GM23248 (cell line): ENCODE measurements at regions not wholly inside any gene's neighbourhood (a gene's known extent, or its start where the extent isn't known, plus 50 kb on each side); places are given as distances from the start of the nearest gene placed in this dataset.

ENCODE experiments used
- DNase-seq: peaks from one replicate; pipeline ENCODE4 v3.0.0-alpha.2; 2015
- H2AFZ ChIP-seq: fragments of 200-600 bp; sonication (generic); 2 replicates; pipeline ENCODE4 v1.6.1; 2016; ENCODE audit warnings: antibody characterized with exemption
- H3F3A ChIP-seq: fragments of 200-600 bp; sonication (generic); 2 replicates; pipeline ENCODE4 v1.6.1; 2016; ENCODE audit warnings: mild to moderate bottlenecking, antibody characterized with exemption, mixed run types; ENCODE audit not compliant: insufficient read depth
- H3K27ac ChIP-seq: fragments of 200-600 bp; sonication (generic); 2 replicates; pipeline ENCODE4 v1.5.1; 2016; ENCODE audit warnings: mild to moderate bottlenecking
- H3K27me3 ChIP-seq: fragments of 200-600 bp; sonication (generic); replicated peaks from 2 replicates; pipeline ENCODE4 v1.6.1; 2016; ENCODE audit warnings: mild to moderate bottlenecking; ENCODE audit not compliant: insufficient read depth
- H3K36me3 ChIP-seq: fragments of 200-600 bp; sonication (generic); 2 replicates; pipeline ENCODE4 v1.6.1; 2016; ENCODE audit warnings: low read depth, mild to moderate bottlenecking
- H3K4me1 ChIP-seq: fragments of 200-600 bp; sonication (generic); 2 replicates; pipeline ENCODE4 v1.6.1; 2016; ENCODE audit warnings: mild to moderate bottlenecking; ENCODE audit not compliant: insufficient read depth
- H3K4me2 ChIP-seq: fragments of 200-600 bp; sonication (generic); one replicate; pipeline ENCODE4 v1.6.1; 2016; ENCODE audit warnings: mild to moderate bottlenecking; ENCODE audit not compliant: unreplicated experiment
- H3K4me3 ChIP-seq: fragments of 200-600 bp; sonication (generic); 2 replicates; pipeline ENCODE4 v1.5.1; 2016; ENCODE audit warnings: mild to moderate bottlenecking
- H3K79me2 ChIP-seq: fragments of 200-600 bp; sonication (generic); 2 replicates; pipeline ENCODE4 v1.6.1; 2016; ENCODE audit warnings: mild to moderate bottlenecking; ENCODE audit not compliant: insufficient read depth
- H3K9ac ChIP-seq: fragments of 200-600 bp; sonication (generic); 2 replicates; pipeline ENCODE4 v1.6.1; 2016; ENCODE audit warnings: mild to moderate bottlenecking
- H3K9me2 ChIP-seq: fragments of 200-600 bp; sonication (generic); 2 replicates; pipeline ENCODE4 v1.6.1; 2016; ENCODE audit warnings: mixed run types, mild to moderate bottlenecking, moderate library complexity; ENCODE audit not compliant: insufficient read depth
- H3K9me3 ChIP-seq: fragments of 200-600 bp; sonication (generic); one replicate; pipeline ENCODE4 v1.6.1; 2017; ENCODE audit warnings: low read depth
- H4K20me1 ChIP-seq: fragments of 200-600 bp; sonication (generic); 2 replicates; pipeline ENCODE4 v1.6.0; 2016; ENCODE audit not compliant: insufficient read depth
- EZH2 ChIP-seq: fragments of 200-600 bp; sonication (generic); IDR thresholded peaks from 2 replicates; pipeline ENCODE4 v1.6.1; 2018; ENCODE audit warnings: antibody characterized with exemption, mild to moderate bottlenecking; ENCODE audit not compliant: insufficient read depth, poor library complexity, severe bottlenecking
- EZH2phosphoT487 ChIP-seq: fragments of 200-600 bp; sonication (generic); IDR thresholded peaks from 2 replicates; pipeline ENCODE4 v1.6.1; 2018; ENCODE audit warnings: antibody characterized with exemption, moderate library complexity, mild to moderate bottlenecking, low read depth; ENCODE audit not compliant: insufficient read depth
- WGBS, 2 experiments: methylation state at CpG; one replicate each; pipeline ENCODE4 v1.1.6; 2015 to 2017; ENCODE audit warnings: low lambda C conversion rate in 2 of 2, low coverage in 1 of 2; ENCODE audit errors: missing lambda C conversion rate in 2 of 2; 5-methylcytosine and 5-hydroxymethylcytosine counted together
- in situ Hi-C: fragments of 300-500 bp; cut with MboI; formaldehyde crosslinking; loops from 2 replicates; pipeline ENCODE4 v1.15.0; 2020

DNA sequence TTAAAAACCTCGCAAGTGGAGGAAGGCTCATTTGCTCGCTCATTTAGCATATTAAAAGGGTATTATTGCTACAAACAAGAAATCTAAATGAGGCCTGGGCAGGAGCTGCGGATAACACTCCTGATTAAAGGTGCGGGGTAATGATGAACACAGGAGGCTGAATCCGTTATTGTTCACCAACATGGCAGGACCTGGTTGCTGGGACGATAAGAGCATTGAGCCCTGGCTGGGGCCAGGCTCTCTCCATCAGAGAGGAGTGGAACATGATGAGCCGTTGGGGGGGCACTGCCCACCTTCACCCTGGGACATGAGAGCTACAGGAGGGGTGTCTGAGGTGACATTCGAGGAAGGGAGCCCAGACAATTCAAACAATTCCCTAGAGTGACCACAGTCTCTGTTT lies 211.7 kb downstream of the NXPE2 start:
- Histone ChIP-seq H3K9ac (no peak overlapping the region), H3K4me2 (no peak overlapping the region), H3F3A (no peaks in the 10 kb centered on the region), H3K9me3 (no peaks in the 10 kb centered on the region), H3K79me2 (no peaks in the 10 kb centered on the region), H3K27ac (no peak overlapping the region), H3K4me3 (no peak overlapping the region), H3K36me3 (no peaks in the 10 kb centered on the region), H3K27me3 (no peaks in the 10 kb centered on the region), H3K9me2 (no peaks in the 10 kb centered on the region), H3K4me1 (no peaks in the 10 kb centered on the region), H4K20me1 (no peaks in the 10 kb centered on the region), H2AFZ (no peak overlapping the region)
- TF ChIP-seq EZH2 (no peak), EZH2phosphoT487 (no peak)
- WGBS, 2 experiments, result 6 to 7% methylated on average over 8 of the region's 8 CpGs
- in situ Hi-C loops, result no loop called here
- no peak for DNase-seq

DNA sequence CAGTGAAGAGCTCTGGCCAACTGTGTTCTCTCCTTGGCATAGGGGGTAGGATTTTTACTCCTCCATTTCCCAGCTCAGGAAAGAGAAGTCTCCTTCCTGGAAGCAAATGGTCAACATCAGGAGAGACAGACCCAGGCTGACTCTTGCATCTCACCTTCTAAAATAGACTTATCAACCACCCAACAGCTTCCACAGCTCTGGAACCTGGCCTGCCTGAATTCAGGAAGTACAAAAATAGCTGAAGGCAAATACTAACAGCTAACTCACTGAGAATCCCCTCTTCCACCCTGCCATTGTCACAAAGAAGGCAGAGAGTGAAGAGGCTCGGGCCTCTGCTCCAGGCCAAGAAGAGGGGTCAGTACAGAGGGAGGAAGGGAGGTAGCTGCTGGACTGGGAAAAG lies 213.6 kb downstream of the NXPE2 start:
- Histone ChIP-seq H3K36me3 (no peaks in the 10 kb centered on the region), H3K4me1 (no peaks in the 10 kb centered on the region), H3K9me3 (no peaks in the 10 kb centered on the region), H2AFZ (no peak overlapping the region), H3K9me2 (no peaks in the 10 kb centered on the region), H3K9ac (no peak overlapping the region), H3K79me2 (no peaks in the 10 kb centered on the region), H3K4me3 (no peak overlapping the region), H3K27ac (no peak overlapping the region), H3K27me3 (no peaks in the 10 kb centered on the region), H3F3A (no peaks in the 10 kb centered on the region), H4K20me1 (no peaks in the 10 kb centered on the region), H3K4me2 (no peak overlapping the region)
- DNase-seq, result no peak
- TF ChIP-seq EZH2 (no peak), EZH2phosphoT487 (no peak)
- 0 to 4% methylated on average over 1 of the region's 1 CpG for WGBS, 2 experiments
- in situ Hi-C loops, result no loop called here

GRCh38 chr11:114892381-114893197 lies 214.3 kb downstream of the NXPE2 start:
- no peaks in the 10 kb centered on the region for H3K9me3 ChIP-seq
- no peaks in the 10 kb centered on the region for H3K36me3 ChIP-seq
- H3K4me3 ChIP-seq, result no peak overlapping the region
- no peak for TF ChIP-seq EZH2
- TF ChIP-seq EZH2phosphoT487, result no peak
- H3K9ac ChIP-seq, result no peak overlapping the region
- no peak overlapping the region for H3K4me2 ChIP-seq
- H3K9me2 ChIP-seq, result no peaks in the 10 kb centered on the region
- WGBS, 2 experiments, result 42 to 55% methylated on average over 3 of the region's 3 CpGs
- H3K4me1 ChIP-seq, result no peaks in the 10 kb centered on the region
- no peak for DNase-seq
- no peaks in the 10 kb centered on the region for H3F3A ChIP-seq
- H4K20me1 ChIP-seq, result no peaks in the 10 kb centered on the region
- in situ Hi-C loops, result no loop called here
- no peaks in the 10 kb centered on the region for H3K27me3 ChIP-seq
- H3K27ac ChIP-seq, result no peak overlapping the region
- H2AFZ ChIP-seq, result no peak overlapping the region
- H3K79me2 ChIP-seq, result no peaks in the 10 kb centered on the region

- H4K20me1 ChIP-seq, result no peaks in the 10 kb centered on the region
- H3K4me3 ChIP-seq, result no peak overlapping the region
- H3K9me3 ChIP-seq, result no peaks in the 10 kb centered on the region
- in situ Hi-C loops, result no loop called here
- H3K4me1 ChIP-seq, result no peaks in the 10 kb centered on the region
- no peak overlapping the region for H3K4me2 ChIP-seq
- H3K36me3 ChIP-seq, result no peaks in the 10 kb centered on the region
- no peak overlapping the region for H3K27ac ChIP-seq
- WGBS, 2 experiments, result 14 to 16% methylated on average over 5 of the region's 5 CpGs
- DNase-seq, result no peak
- H3K9me2 ChIP-seq, result no peaks in the 10 kb centered on the region
- no peaks in the 10 kb centered on the region for H3K79me2 ChIP-seq
- H3K27me3 ChIP-seq, result no peaks in the 10 kb centered on the region
- H3K9ac ChIP-seq, result no peak overlapping the region
- TF ChIP-seq EZH2 (no peak), EZH2phosphoT487 (no peak)
- H3F3A ChIP-seq, result no peaks in the 10 kb centered on the region
- no peak overlapping the region for H2AFZ ChIP-seq
These were observed 215.0 kb downstream of the NXPE2 start for GRCh38 chr11:114893329-114893728.
